Bone marrow (tissue), 2 donors: ENCODE measurements at regions not wholly inside any gene's neighbourhood (a gene's known extent, or its start where the extent isn't known, plus 50 kb on each side); places are given as distances from the start of the nearest gene placed in this dataset.
"Not testable (repeated sequence)": the region's sequence is repeated elsewhere in the genome, so short reads cannot be mapped to it uniquely, and the experiment has no call there.

ENCODE experiments used
- DNase-seq, 2 donors: peaks; one replicate each; lab custom pipeline; 2025; lab: John Stamatoyannopoulos, UW

DNA sequence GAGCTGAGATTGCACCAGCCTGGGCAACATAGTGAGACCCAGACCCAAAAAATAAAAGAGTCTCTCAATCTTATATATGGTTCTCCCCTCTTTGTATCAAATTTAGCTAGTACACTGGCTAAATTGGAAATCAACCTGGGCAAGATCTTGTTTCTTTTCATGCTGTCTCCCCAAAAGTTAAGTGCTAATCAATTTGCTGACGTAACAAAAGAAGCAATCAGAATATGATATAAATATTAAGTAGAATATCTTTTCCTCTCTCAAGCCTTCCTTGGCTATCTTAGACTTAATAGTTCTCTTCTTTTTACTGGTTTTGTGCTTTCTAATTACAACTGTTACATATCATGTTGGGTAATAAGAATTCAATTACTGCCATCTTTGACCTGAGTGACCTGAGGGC is 258.9 kb downstream of the KCNRG start:
- no peak for DNase-seq

GRCh38 chr13:50275392-50276063 is 260.3 kb downstream of the KCNRG start:
- no peak for DNase-seq

DNA sequence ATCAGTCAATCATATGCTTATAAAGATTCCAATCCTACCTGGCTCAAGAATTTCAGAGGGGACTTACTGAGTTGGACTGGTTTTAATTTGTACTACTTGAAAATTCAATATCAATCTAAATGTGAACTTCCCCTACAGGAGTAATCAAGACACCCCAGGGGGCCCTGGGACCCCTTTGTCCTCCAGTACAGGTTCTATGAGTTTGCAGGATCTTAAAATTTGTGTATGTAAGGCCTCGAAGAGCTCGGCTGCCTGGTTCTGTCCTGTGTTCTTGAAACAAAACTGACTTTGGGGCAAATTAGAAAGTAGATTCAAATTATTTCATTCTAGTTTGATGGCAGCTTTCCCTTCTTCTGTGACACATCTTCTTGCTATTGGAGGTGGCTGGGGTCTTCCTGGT is 261.3 kb downstream of the KCNRG start:
- DNase-seq, result no peak

GRCh38 chr13:50277127-50277526 is 261.9 kb downstream of the KCNRG start:
- no peak for DNase-seq

DNA sequence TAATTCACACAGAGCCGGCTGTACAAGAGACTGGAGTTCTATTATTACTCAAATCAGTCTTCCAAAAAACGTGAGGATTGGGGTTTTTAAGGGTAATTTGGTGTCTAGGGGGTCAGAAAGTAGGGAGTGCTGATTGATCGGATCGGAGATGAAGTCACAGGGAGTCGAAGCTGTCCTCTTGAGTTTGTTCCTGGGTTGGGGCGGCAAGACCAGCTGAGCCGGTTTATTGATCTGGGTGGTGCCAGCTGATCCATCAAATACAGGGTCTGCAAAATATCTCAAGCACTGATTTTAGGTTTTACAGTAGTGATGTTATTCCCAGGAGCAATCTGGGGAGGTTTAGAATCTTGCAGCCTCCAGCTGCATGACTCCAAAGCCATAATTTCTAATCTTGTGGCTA is 262.7 kb downstream of the KCNRG start:
- DNase-seq, result no peak

DNA sequence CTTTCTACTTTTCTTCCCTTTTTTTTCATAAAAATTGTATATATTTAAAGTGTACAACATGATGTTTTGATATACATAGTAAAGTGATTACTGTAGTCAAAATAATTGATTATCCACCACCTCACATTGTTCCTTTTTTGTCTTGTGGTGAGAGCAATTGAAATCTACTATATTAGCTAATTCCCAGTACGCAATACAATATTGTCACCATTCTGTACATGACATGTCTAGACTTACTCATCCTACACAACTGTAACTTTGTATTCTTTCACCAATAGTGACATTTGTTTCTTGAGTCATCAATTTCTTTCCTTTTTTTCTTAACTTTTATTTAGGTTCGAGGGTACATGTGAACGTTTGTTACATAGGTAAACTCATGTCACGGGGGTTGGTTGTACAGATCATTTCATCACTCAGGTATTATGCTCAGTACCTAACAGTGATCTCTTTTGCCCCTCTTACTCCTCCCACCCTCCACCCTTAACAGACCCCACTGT is 265.2 kb downstream of the KCNRG start:
- no peak for DNase-seq

GRCh38 chr13:50282016-50282415 is 266.8 kb downstream of the KCNRG start:
- DNase-seq, result no peak

DNA sequence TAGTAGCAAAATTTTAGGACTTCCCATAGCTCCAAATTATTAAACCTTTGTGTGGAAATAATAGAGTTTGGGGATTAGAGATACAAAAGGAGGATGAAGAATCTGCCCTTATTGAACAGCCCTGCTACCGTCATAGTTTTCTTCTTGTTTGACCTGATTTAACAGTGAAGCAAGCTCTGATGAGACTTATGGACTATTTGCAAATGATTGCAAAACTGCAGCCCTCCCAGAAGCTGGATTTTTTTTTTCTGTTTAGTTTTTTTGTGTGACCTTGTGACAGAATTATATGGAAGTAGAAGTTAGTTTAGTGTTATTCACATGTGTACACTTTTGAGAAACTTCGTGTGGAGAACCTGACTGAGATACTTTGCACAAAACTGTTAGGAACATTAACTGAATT is 267.8 kb downstream of the KCNRG start:
- DNase-seq, result no peak

DNA sequence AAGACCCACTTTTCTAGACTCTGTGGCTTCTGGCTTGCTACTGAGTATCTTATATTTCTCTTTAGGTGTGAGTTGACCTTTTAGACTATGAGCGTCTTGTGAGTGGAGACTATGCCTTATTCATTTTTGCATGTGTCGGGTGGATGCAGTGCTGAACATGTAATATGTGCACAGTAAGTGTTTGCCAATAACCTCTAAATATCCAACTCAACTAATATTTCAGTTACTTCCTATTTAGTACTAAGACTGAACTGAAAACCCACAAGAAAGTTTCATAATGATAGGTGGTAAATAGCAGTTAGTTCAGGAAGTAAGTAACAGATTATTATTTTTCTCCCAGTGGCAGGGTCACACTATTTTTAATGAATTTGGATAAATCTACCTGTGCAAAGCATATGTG is 269.3 kb downstream of the KCNRG start:
- no peak for DNase-seq

DNA sequence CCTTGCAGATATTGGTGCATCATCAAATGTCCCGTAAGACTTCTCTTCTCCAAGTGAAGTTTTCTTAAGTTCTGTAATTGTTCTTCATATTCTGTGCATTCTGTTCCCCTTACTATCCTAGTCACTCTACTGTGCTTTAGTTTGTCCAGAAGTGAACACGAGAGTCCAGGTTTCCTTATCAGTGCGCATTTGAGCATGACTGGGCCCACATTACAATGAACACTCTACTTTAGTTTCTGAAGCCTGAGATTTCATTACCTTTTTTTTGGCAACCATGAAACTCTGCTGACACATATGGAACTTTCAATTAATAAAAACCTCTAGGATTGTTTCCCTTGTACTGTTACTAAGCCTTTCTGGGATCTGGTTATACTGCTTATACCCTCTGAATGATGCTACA is 270.0 kb downstream of the KCNRG start:
- no peak for DNase-seq

DNA sequence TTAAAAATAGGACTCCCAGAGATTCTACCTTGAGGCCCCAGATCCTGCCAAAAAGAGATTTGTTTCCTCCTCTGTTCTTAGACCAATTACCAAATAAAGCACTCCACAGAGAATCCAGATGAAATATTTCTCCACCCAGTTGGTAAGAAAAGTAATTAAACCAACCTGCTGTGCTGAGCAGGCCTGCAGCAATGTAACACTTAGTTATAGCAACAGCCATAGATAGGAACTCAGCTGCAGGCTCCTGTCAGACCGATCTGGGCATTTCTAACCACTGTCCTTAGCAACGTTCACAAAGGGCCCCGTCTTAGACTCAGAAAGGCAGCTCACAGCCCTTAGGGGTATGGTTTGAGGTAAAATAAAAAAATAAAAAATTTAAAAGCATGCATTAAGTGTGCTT is 271.1 kb downstream of the KCNRG start:
- no peak for DNase-seq

- no peak for DNase-seq
Observed at GRCh38 chr13:50290186-50290585, 274.9 kb downstream of the KCNRG start.

GRCh38 chr13:50291611-50292010 is 276.4 kb downstream of the KCNRG start:
- no peak for DNase-seq

GRCh38 chr13:50292081-50292480 is 276.8 kb downstream of the KCNRG start:
- DNase-seq, result no peak

GRCh38 chr13:50294425-50294824 is 279.2 kb downstream of the KCNRG start:
- not testable (repeated sequence) for DNase-seq

GRCh38 chr13:50299546-50300249 is 284.5 kb downstream of the KCNRG start:
- no peak for DNase-seq

- no peak for DNase-seq
Observed at GRCh38 chr13:50303963-50304721, 288.9 kb downstream of the KCNRG start.

GRCh38 chr13:50306156-50306555 is 290.9 kb downstream of the KCNRG start:
- no peak for DNase-seq

DNA sequence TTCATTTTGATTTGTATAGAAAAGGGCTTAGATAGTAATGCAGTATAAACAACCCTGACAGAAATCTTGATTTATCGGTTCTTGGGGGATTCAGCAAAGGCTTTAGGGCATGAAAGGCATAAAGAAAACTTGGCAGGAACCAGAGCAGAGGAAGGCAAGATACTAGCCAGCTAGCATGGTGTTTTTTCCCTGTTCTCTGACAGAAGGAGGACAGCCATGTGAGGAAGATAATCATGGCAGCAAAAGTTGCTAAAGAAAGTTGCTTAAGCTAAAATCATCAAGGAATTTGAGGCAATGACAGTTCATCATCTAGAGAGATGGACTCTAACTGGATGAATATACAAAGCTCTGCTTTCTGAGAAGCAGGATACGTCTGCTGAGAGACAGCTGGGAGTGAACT is 294.1 kb downstream of the KCNRG start:
- no peak for DNase-seq

- DNase-seq, result no peak
Observed at GRCh38 chr13:50309882-50310594, 294.8 kb downstream of the KCNRG start.

DNA sequence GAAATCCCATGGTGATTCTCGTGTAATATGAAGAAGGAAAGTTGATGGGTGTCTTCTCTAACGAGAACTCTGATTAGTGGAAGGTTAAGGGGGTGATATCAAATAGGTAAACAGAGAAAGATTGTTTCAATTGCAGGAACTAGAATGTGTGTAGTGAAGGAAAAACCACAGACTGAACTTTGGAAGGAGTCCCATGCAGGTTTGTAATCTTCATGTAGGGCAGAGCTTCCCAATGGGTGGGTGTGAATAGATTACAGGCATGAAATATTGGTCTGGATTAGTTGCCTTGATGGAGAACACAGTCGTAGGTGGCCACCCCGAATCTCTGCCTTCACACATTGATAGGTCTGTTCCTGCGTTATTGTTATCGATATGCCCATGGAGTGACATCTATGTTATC is 295.5 kb downstream of the KCNRG start:
- DNase-seq, result no peak

DNA sequence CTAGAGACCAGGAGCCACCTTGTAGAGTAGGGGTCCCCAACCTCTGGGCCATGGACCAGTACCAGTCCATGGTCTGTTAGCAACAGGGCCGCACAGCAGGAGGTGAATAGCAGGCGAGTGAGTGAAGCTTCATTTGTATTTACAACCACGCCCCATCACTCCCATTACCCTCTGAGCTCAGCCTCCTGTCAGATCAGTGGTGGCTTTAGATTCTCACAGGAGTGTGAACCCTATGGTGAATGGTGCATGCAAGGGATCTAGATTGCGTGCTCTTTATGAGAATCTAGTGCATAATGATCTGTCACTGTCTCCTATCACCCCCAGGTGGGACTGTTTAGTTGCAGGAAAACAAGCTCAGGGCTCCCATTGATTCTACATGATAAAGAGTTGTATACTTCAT is 303.6 kb downstream of the KCNRG start:
- no peak for DNase-seq
